M059J (cell line): ENCODE measurements at regions not wholly inside any gene's neighbourhood (a gene's known extent, or its start where the extent isn't known, plus 50 kb on each side); places are given as distances from the start of the nearest gene placed in this dataset.
"Not testable (repeated sequence)": the region's sequence is repeated elsewhere in the genome, so short reads cannot be mapped to it uniquely, and the experiment has no call there.

Experiments
- DNase-seq: peaks from one replicate; pipeline ENCODE4 v3.0.0-alpha.2; 2012; ENCODE audit warnings: low read depth

DNA sequence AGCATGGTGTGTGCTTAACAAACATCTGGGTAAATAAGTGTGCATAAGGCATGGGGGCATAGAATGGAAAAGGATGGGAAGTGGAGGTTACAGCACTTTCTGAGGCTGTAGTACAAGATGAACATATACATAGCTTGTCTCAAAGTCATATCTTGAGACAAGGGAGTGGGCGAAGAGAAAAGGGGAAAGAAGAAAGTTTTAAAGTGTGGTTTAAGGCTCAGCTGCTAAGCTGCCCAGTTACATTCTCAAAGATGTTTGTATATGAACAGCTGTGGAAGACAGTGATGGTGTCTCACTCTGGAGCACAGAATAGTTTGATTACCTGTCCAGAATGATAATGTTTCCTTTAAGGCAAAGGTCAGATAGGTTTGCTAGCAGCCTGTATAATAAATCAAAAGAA is 61.9 kb upstream of the LANCL2 start:
- no peak for DNase-seq

DNA sequence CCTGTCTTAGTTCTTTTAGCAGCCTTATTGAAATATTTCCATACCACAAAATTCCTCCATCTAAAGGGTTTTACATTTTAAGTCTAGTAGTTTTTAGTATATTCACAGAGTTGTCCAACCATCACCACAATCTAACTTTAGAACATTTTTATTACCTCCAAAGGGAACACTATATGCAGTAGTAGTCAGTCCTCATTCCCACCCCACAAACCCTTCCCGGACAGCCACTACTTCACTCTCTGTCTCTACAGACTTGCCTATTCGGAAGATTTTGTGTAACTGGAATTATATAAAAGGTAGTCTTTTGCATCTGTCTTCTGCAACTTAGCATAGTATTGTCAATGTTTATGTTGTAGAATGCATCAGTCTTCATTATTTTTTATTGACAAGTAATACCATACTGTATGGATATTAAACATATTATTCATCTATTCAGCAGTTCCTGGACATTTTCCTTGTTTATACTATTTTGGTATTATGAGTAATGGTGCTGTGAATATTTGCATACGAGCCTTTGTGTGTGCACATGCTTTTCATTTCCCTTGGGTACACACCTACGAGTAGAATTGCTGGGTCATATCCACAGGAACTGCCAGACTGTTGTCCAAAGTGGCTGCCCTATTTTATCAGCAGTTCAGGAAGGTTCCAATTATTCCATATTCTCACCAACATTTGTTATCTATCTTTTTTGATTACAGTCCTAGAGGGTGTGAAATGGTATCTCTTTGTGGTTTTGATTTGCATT is 60.9 kb upstream of the LANCL2 start:
- DNase-seq, result no peak

DNA sequence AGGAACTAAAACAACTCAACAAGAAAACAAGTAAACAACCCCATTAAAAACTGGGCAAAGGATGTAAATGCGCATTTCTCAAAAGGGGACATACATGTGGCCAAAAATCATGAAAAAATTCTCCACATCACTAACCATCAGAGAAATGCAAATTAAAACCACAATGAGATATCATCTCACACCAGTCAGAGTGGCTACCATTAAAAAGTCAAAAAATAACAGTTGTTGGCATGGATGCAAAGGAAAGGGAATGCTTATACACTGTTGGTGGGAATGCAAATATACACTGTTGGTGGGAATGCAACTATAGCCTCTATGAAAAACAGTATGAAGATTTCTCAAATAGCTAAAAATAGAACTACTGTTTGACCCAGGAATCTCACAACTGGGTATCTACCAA is 60.0 kb upstream of the LANCL2 start:
- DNase-seq, result peak; percentile 7

DNA sequence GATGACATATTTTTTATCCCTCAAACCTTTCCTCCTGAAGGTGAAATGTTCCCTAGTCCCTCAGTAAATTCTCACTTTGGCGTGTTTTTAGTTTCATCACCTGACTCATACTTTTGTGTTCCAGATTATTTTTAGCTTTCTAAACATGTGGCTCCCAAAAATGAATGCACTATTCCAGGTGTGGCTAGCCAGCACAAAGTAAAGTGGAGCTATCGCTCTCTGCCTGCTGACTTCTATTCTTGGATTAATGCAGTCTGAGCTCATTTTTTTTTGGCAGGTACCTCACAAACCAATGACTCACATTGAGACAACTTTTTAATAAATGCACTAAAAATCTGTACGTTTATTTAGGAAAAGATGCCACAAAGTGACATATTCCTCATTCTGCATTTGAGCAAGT is 58.8 kb upstream of the LANCL2 start:
- peak; percentile 14 for DNase-seq

DNA sequence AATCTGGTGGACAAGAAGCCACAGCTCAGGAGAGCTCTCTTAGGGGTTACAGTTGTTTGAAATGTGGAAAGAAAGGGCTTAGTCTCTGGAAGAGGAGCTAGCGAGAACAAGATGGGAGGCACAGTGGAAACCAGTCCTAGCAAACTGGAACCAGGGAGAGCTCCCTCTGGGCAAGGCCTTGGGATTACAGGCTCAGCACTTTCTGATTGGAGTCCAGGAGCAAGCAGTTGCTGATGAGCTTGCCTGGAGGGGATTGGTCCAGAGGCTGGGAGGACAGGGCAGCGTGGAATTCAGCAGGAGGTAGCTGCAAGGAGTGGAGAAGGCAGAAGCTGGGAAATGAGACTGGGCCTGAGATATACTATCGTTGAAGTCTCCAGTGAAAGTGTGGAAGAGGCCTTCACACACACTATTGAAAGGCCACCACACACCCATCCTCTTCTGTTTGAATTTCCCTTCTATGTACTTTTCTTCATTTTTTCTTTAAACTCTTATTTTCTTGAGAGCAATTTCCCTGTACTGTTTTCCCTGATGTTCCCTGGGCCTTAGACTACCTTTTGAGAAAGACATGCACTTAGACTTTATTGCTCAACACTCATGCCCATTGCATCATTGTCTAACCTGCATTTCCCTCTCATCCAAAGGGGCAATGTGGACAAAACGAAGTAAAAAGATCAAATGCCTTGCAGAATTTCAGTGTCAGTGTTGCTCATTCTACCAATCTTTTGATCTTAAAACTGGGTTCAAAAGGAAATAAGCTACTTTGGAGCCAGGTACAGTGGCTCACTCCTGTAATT is 57.8 kb upstream of the LANCL2 start:
- peak; percentile 35 for DNase-seq

DNA sequence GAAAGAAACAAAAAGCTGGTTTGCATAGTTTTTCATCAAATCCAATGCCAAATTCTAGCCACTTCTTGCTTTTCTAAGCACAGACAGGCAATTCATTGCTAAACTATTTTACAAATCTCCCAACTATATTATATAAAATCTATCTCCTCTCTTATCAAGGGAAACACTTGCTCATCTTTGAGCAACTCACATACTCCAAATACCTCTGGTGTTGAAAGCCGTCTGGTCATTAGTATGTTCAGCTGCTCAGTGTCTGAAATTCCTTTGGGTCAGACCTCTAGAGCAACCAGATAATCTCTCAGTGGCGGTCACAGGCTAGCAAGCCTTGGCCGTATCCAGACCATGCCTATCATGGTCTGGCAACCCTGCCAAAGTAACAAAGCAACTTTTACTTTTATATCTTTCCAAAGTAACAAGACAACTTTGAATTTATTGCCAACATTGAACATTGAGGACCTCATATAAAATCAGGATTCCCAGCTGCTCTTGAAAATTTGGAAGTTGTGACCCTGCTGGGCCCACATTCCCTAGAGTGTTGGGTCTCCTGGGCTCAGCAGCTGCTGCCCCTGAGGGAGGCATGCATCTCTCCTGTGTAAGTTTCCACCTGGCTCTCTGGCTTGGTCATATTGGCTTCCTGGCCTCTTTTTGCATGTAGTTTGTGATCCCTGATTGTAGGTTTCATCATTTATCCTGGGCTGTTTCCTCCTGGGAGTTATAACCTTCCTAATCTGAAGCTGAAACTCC is 56.8 kb upstream of the LANCL2 start:
- DNase-seq, result peak; percentile 70

DNA sequence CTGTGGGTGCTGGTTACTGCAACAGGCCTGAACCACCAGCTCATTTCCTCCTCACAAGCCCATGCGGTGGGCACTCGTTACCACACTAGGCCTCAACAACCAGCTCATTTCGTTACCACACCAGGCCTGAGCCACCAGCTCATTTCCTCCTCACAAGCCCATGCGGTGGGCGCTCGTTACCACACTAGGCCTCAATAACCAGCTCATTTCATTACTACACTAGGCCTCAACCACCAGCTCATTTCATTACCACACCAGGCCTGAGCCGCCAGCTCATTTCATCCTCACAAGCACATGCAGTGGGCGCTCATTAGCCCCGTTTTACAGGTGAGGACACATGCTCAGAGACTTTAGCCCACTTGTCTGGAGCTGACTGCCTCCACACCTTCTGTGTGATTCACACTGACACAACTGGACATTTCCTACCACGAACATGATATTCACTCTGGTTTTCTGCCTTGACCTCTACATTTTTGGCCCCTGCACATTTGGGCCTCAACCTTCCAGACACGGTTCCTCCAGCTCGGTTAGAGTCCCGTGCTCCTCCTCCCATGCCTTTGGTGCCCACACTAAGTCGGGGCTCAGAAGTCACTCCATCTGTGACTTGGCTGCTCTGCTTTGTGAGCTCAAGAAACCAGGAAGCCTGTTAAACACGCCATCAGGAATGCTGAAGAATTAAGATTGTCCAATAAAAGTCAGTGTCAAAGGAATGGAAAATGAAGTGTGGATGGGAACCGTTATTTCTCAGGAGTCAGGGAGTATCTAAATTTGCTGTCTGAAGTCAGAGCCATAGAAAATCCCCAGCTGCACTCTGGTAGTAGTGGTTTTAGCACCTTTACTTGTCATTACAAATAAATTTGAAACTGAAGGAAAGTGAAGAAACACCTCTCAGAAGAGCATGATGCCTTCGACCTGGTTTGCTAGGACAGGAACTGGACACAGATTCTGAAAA is 55.8 kb upstream of the LANCL2 start:
- no peak for DNase-seq

DNA sequence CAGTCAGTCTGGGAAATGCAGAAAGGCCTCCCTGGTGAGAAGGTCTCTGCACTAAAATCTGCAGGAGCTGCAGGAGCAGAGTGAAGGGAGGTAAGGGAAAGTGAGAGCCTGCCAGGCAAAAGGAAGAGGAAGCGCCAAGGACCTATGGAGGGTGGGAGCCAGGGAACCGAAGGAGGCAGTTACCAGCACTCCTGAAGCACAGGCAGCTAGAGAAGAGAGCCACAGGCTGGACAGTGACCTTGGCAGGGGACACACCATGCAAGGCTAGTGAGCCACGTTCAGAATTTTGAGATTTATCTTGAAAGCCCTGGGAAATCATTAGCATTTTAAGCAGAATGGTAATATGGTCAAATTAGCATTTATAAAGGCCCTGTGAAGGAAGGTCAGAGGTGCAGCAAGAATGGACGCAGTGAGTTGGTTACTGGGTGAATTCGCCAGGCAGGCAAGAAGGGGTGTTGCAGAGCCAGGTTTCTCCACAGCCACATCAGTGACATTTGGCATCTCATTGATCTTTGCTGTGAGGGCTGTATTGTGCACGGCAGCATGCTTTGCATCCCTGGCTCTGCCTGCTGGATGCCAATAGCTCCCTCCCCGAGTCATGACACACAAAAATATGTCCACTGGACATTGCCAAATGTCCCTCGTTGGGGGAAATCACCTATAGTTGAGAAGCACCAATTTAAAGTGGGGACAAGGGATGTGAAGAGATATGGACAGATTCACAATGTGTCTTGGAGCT is 54.7 kb upstream of the LANCL2 start:
- DNase-seq, result no peak

DNA sequence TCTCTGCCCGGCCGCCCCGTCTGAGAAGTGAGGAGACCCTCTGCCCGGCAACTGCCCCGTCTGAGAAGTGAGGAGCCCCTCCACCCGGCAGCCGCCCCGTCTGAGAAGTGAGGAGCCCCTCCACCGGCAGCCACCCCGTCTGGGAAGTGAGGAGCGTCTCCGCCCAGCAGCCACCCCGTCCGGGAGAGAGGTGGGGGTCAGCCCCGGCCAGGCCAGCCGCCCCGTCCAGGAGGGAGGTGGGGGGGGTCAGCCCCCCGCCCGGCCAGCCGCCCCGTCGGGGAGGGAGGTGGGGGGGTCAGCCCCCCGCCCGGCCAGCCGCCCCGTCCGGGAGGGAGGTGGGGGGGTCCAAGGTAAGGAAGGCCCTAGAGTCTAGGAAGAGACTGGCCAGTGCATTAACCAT is 53.2 kb upstream of the LANCL2 start:
- DNase-seq, result not testable (repeated sequence)

DNA sequence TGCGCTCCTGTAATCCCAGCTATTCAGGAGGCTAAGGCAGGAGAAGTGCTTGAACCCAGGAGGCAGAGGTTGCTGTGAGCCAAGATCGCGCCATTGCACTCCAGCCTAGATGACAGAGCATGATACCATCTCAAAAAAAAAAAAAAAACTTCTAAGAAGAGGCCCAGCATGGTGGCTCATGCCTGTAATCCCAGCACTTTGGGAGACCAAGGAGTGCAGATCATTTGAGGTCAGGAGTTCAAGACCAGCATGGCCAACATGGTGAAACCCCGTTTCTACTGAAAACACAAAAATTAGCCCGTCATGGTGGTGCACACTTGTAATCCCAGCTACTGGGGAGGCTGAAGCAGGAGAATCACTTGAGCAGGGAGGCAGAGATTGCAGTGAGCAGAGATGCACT is 51.5 kb upstream of the LANCL2 start:
- DNase-seq, result not testable (repeated sequence)

DNA sequence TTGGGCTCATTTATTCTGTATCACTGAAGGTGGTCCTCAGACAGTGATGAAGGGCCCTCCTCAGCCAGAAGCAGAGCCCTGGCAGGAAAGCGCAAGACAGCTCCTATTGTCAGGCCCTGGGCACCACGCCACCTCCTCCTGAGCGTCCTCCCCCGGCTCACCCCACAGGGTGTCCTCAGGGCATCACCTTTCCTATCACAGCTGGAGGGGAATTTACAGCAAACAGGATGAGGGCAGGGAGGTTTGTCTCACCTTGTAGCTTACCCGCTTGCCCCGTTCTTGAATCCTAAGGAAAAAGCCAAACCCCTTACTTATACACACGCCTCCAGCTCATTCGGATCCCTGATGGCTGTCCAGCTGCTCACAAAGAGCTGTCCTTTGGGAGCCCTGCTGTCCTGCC is 50.2 kb upstream of the LANCL2 start:
- DNase-seq, result peak; percentile 7
